Upper lobe of left lung (tissue), 6 donors: ENCODE measurements at regions not wholly inside any gene's neighbourhood (a gene's known extent, or its start where the extent isn't known, plus 50 kb on each side); places are given as distances from the start of the nearest gene placed in this dataset.
"Not testable (repeated sequence)": the region's sequence is repeated elsewhere in the genome, so short reads cannot be mapped to it uniquely, and the experiment has no call there.

Source experiments
- ATAC-seq, 2 donors: fragments of 200-7000 bp; cut with Tn5 transposase; one replicate each; pipeline ENCODE4 v1.9.1; 2022; ENCODE audit warnings: mild to moderate bottlenecking in 2 of 2, moderate library complexity in 2 of 2; ENCODE audit not compliant: low FRiP score in 2 of 2
- DNase-seq, 2 donors: peaks; one replicate each; pipeline ENCODE4 v3.0.0-alpha.2; 2019 to 2020
- H3K27ac ChIP-seq, 4 donors: fragments of 200-600 bp; sonication (generic); one replicate each; pipeline ENCODE4 v1.5.1; 2016 to 2019
- H3K27me3 ChIP-seq, 4 donors: fragments of 200-600 bp; sonication (generic); one replicate each; pipeline ENCODE4 v1.5.1; 2017 to 2019
- H3K36me3 ChIP-seq, 4 donors: fragments of 200-600 bp; sonication (generic); one replicate each; pipeline ENCODE4 v1.5.1; 2016 to 2019
- H3K4me1 ChIP-seq, 4 donors: fragments of 200-600 bp; sonication (generic); one replicate each; pipeline ENCODE4 v1.5.1; 2018 to 2019
- H3K4me3 ChIP-seq, 4 donors: fragments of 200-600 bp; sonication (generic); one replicate each; pipeline ENCODE4 v1.5.1; 2017 to 2019; ENCODE audit warnings: mild to moderate bottlenecking in 2 of 4, moderate library complexity in 1 of 4
- H3K9me3 ChIP-seq, 4 donors: fragments of 200-600 bp; sonication (generic); one replicate each; pipeline ENCODE4 v1.5.1; 2018 to 2019
- WGBS, 2 donors: methylation state at CpG; one replicate each; pipeline ENCODE4 v1.1.5; 2017 to 2018; 5-methylcytosine and 5-hydroxymethylcytosine counted together
- donor health status: DM: no; HTN: no; CAD: no; lungs with moderate emphysema.
- donor health status: DM: no; HTN: yes; CAD: no; lungs with severe emphysema.

DNA sequence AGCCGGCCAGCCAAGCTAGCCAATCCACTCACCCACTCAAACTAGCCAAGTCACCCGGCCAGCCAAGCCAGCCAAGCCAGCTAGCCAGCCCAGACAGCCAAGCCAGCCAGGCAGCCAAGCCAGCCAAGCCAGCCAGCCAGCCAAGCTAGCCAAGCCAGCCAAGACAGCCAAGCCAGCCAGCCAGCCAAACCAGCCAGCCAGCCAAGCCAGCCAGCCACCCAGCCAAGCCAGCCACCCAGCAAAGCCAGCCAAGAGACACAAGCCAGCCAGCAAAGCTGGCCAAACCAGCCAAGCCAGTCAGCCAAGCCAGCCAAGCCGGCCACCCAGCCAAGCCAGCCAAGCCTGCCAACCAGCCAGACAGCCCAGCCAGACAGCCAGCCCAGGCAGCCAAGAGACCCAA lies 322.2 kb upstream of the PLGLB2 start:
- H3K27me3 ChIP-seq, H3K4me3 ChIP-seq, H3K4me1 ChIP-seq, H3K27ac ChIP-seq, H3K36me3 ChIP-seq, ATAC-seq, H3K9me3 ChIP-seq: not testable (repeated sequence)
- peak in 1 of 2 donors; percentile 53 for DNase-seq
- 80% methylated on average over 1 to 2 of the region's 3 CpGs for WGBS, 2 donors

DNA sequence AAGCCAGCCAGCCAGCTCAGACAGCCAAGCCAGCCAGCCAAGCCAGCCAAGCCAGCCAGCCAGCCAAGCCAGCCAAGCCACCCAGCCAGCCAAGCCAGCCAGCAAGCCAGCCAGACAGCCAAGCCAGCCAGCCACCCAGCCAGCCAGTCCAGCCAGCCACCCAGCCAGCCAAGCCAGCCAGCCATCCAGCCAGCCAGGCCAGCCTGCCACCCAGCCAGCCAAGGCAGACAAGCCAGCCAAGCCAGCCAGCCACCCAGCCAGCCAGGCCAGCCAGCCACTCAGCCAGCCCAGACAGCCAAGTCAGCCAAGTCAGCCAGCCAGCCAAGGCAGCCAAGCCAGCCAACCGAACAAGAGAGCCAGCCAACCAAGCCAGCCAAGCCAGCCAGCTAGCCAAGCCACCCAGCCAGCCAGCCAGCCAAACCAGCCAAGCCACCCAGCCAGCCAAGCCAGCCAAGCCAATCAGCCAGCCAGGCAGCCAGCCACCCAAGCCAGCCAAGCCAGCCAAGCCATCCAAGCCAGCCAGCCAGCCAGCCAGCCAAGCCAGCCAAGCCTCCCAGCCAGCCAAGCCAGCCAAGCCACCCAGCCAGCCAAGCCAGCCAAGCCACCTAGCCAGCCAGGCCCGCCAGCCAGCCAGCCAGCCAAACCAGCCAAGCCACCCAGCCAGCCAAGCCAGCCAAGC lies 319.3 kb upstream of the PLGLB2 start:
- not testable (repeated sequence) for H3K9me3 ChIP-seq, H3K27me3 ChIP-seq, H3K36me3 ChIP-seq, H3K4me3 ChIP-seq, H3K4me1 ChIP-seq, ATAC-seq, H3K27ac ChIP-seq
- no CpG with 5 or more reads among the region's 2 CpGs for WGBS, 2 donors
- peak; percentile 23 to 86 for DNase-seq

- not testable (repeated sequence) for H3K4me1 ChIP-seq, H3K4me3 ChIP-seq, H3K27me3 ChIP-seq, H3K27ac ChIP-seq, H3K36me3 ChIP-seq, ATAC-seq, H3K9me3 ChIP-seq
- peak in 1 of 2 donors; percentile 79 for DNase-seq
- 73 to 90% methylated on average over 3 to 4 of the region's 9 CpGs for WGBS, 2 donors
Observed at GRCh38 chr2:87429206-87429930, 318.5 kb upstream of the PLGLB2 start.

DNA sequence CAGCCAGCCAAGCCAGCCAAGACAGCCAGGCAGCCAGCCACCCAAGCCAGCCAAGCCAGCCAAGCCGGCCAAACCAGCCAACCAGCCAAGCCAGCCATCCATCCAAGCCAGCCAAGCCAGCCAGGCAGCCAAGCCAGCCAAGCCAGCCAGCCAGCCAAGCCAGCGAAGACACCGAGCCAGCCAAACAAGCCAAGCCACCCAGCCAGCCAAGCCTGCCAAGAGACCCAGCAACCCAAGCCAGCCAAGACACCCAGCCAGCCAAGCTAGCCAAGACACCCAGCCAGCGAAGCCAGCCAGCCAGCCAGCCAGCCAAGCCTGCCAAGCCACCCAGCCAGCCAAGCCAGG lies 318.0 kb upstream of the PLGLB2 start:
- WGBS, 2 donors, result 100% methylated on average over 1 of the region's 4 CpGs; no CpG with 5 or more reads in 1 of the 2 donors
- not testable (repeated sequence) for DNase-seq, ATAC-seq

GRCh38 chr2:87431051-87431450 lies 316.8 kb upstream of the PLGLB2 start:
- WGBS, 2 donors, result 100% methylated on average over 1 of the region's 2 CpGs; no CpG with 5 or more reads in 1 of the 2 donors
- H3K9me3 ChIP-seq, H3K36me3 ChIP-seq, H3K4me1 ChIP-seq, H3K4me3 ChIP-seq, H3K27ac ChIP-seq, H3K27me3 ChIP-seq, ATAC-seq: not testable (repeated sequence)
- DNase-seq, result peak in 1 of 2 donors; percentile 70

More for the DNA sequence above, 318.0 kb upstream of the PLGLB2 start:
- H3K9me3 ChIP-seq, H3K36me3 ChIP-seq, H3K4me1 ChIP-seq, H3K27me3 ChIP-seq, H3K27ac ChIP-seq, H3K4me3 ChIP-seq: not testable (repeated sequence)

- H3K9me3 ChIP-seq, H3K36me3 ChIP-seq, ATAC-seq, H3K27ac ChIP-seq, DNase-seq, H3K4me3 ChIP-seq, H3K4me1 ChIP-seq, H3K27me3 ChIP-seq: not testable (repeated sequence)
- 58 to 65% methylated on average over 1 of the region's 2 CpGs for WGBS, 2 donors
Observed at GRCh38 chr2:87432711-87433453, 315.0 kb upstream of the PLGLB2 start.

- not testable (repeated sequence) for DNase-seq, ATAC-seq, H3K4me1 ChIP-seq, H3K36me3 ChIP-seq, H3K9me3 ChIP-seq, H3K27ac ChIP-seq, H3K4me3 ChIP-seq, H3K27me3 ChIP-seq
- 87 to 96% methylated on average over 3 of the region's 4 CpGs for WGBS, 2 donors
Observed at GRCh38 chr2:87436007-87436406, 311.9 kb upstream of the PLGLB2 start.

DNA sequence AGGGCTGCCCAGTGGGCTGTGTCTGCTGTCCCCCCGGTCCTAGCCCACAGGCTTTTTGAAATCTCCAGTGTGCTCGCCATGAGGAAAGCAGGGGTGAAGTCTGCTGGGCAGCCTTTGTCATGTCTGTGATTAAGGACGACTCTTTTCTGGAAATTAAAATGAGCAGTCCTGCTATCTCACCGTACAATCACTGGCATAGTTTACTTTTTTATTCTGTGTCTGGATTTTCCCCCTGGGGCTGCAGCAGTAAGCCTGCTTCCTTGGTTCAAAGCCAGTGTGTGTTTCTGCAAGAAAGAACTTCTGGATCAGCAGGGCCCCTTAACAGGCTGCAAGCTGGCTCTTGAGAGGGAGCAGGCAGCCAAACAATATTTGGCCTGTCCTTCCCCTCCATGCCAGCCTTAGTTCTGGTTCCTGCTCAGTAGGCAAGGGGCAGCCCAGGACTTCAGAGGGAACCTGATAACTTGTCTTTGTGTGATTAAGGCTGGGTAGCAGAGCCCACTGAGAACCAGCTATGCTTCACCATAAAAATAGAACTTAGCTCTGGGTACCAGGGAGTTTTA lies 310.1 kb upstream of the PLGLB2 start:
- not testable (repeated sequence) for DNase-seq, H3K4me1 ChIP-seq, ATAC-seq, H3K27ac ChIP-seq, H3K9me3 ChIP-seq, H3K27me3 ChIP-seq, H3K36me3 ChIP-seq, H3K4me3 ChIP-seq
- 32 to 68% methylated on average over 2 of the region's 4 CpGs for WGBS, 2 donors

DNA sequence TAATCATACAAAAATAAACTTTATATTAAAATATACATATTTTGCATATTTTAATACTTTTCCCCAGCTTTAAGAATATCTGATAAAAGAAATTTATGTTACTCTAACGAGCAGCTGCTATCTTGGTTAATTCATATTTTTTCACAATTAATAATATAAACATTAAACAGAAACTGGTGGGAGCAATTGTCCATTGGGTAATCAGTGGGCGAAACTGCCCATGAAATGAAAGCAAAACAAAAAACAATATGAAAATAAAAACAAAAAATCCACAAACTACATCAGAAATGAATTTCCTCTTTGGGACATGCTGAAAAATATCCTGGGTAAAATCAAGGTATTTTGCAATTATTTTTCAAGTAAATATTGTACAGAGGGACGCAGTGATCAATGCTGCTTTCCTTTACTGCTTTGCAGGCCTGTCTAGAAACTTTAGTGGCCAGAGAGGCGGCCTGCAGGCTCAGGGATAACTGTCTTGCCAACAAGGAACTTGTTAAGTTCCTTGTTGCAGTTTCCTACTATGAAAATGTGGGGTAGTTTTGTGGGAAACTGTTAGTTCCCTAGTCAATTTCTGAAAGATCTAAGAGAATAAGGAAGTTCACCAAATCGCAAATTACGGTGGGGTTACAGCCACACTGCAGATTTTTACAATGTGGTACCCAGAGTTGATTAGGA lies 309.0 kb upstream of the PLGLB2 start:
- not testable (repeated sequence) for H3K4me3 ChIP-seq, H3K27ac ChIP-seq, H3K27me3 ChIP-seq, H3K4me1 ChIP-seq, H3K9me3 ChIP-seq, H3K36me3 ChIP-seq, DNase-seq
- ATAC-seq, result peak in 1 of 2 donors; percentile 55
- 77 to 81% methylated on average over 4 to 6 of the region's 6 CpGs for WGBS, 2 donors

GRCh38 chr2:87439617-87440204 lies 308.2 kb upstream of the PLGLB2 start:
- H3K9me3 ChIP-seq, H3K36me3 ChIP-seq, DNase-seq, H3K4me1 ChIP-seq, H3K27ac ChIP-seq, H3K4me3 ChIP-seq, H3K27me3 ChIP-seq: not testable (repeated sequence)
- peak in 1 of 2 donors; percentile 21 for ATAC-seq
- WGBS, 2 donors, result 74 to 76% methylated on average over 6 of the region's 7 CpGs

DNA sequence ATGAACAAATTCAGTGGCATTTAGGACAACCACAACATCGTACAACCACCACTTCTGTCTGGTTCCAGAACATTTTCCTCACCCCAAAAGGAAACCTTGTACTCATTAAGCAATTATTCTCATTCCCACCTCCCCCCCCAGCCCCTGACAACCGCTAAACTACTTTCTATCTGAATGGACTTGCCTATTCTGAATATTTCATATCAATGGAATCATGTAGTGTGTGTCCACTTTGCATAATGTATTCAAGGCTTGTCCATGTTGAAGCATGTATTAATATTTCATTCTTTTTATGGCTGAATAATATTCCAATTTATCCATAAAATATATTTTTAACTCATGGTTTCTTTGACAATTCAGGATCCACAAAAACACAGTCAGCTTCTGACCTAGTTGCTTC lies 307.2 kb upstream of the PLGLB2 start:
- not testable (repeated sequence) for H3K4me1 ChIP-seq, ATAC-seq
- WGBS, 2 donors, result 84% methylated on average over 2 of the region's 2 CpGs

GRCh38 chr2:87441375-87441774 lies 306.5 kb upstream of the PLGLB2 start:
- WGBS, 2 donors, result 85 to 86% methylated on average over 6 of the region's 6 CpGs
- not testable (repeated sequence) for H3K27me3 ChIP-seq, H3K4me1 ChIP-seq

More for the DNA sequence above, 307.2 kb upstream of the PLGLB2 start:
- not testable (repeated sequence) for H3K9me3 ChIP-seq, DNase-seq, H3K27me3 ChIP-seq, H3K27ac ChIP-seq, H3K4me3 ChIP-seq, H3K36me3 ChIP-seq

More at GRCh38 chr2:87441375-87441774, 306.5 kb upstream of the PLGLB2 start:
- not testable (repeated sequence) for DNase-seq, H3K9me3 ChIP-seq, ATAC-seq, H3K4me3 ChIP-seq, H3K27ac ChIP-seq, H3K36me3 ChIP-seq
